HG02852 (cell line): ENCODE measurements at regions not wholly inside any gene's neighbourhood (a gene's known extent, or its start where the extent isn't known, plus 50 kb on each side); places are given as distances from the start of the nearest gene placed in this dataset.

Source experiments
- ATAC-seq: cut with Tn5 transposase; IDR thresholded peaks from one replicate; pipeline ENCODE4 v1.9.1; 2021; ENCODE audit warnings: mild to moderate bottlenecking, moderate library complexity; ENCODE audit not compliant: unreplicated experiment

GRCh38 chr5:165134155-165134554 lies 1628.7 kb downstream of the MAT2B start:
- ATAC-seq: no peak

- ATAC-seq: no peak
These were observed 1630.1 kb downstream of the MAT2B start for GRCh38 chr5:165135565-165135964.

- no peak for ATAC-seq
These were observed 1632.3 kb downstream of the MAT2B start for GRCh38 chr5:165137701-165138100.

DNA sequence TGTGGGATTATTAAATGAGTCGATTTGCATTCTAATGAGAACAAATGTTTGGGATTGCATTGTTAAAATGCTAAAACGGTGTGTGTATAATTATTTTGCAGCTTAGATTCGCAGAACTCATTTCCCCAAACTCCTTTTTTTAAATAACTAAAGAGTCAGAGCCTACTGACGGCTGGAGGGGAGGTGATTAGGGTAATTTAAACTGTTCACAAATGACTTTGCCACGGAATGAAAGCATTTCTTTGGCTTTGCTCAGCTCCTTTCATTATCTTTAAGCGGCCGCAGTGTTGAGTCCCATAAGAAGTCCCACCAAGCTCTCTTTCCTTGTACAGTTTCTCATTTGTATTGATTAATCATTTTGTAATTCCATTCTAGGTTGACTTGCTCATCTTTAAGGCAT lies 1632.8 kb downstream of the MAT2B start:
- no peak for ATAC-seq

GRCh38 chr5:165139262-165139661 lies 1633.8 kb downstream of the MAT2B start:
- ATAC-seq: no peak

- no peak for ATAC-seq
These were observed 1634.3 kb downstream of the MAT2B start for GRCh38 chr5:165139721-165140120.

DNA sequence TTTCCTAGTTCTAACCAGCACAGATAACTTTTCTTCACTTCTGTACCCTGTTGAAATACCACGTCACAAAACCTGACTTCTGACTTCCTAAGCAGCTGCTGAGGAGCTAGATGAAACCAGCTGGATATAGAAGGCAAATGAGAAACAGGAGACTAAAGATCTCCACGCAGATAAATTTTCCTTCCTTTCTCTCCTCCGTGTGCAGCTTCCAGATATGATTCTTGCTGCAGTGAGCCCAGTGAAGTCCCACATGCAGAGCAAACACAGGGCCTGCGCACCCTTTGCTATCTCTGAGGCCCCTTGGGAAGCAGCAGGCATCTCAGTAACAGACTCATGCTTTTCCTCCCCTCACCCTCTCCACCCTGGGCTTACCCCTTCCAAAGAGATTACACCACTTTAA lies 1638.3 kb downstream of the MAT2B start:
- no peak for ATAC-seq

- no peak for ATAC-seq
These were observed 1644.0 kb downstream of the MAT2B start for GRCh38 chr5:165149431-165149830.

- no peak for ATAC-seq
These were observed 1646.6 kb downstream of the MAT2B start for GRCh38 chr5:165152058-165152457.

DNA sequence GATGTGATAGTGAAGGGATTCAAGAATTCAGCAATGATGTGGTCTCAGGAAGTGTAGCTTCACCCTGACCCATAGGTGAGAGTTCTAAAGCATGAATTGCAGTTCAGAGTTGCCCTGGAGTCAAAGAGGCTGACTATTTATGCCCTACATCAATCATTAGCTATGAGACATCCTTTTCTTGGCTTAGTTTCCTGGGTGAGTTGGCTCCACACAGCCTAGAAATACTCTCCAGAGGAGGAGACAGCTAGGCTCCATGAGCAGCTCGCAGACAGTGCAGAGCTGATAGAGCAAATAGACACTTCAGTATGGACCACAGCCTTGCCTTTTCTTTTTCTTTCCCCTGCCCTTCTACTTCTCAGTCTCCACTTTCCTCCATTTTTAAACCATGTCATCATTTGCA lies 1651.8 kb downstream of the MAT2B start:
- no peak for ATAC-seq

GRCh38 chr5:165161204-165161603 lies 1655.8 kb downstream of the MAT2B start:
- no peak for ATAC-seq

DNA sequence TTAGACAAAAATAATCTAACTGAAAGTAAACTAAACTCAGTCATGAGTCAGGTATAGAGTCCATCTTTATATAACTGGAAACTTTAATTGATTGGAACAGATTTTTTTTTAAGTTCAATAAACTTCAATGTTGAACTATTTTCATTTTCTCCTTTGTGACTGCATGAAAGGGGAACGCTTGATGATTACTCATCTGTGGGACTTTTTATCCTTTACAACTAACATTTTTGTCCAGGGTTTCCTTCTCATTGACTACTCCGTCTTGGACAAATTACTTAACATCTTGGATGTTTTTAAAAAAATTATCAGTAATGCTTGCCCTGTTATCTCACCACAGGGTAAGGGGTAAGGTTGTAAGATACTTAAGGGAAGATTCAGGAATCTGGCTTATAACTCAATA lies 1658.4 kb downstream of the MAT2B start:
- ATAC-seq: no peak

GRCh38 chr5:165173651-165174050 lies 1668.2 kb downstream of the MAT2B start:
- no peak for ATAC-seq

DNA sequence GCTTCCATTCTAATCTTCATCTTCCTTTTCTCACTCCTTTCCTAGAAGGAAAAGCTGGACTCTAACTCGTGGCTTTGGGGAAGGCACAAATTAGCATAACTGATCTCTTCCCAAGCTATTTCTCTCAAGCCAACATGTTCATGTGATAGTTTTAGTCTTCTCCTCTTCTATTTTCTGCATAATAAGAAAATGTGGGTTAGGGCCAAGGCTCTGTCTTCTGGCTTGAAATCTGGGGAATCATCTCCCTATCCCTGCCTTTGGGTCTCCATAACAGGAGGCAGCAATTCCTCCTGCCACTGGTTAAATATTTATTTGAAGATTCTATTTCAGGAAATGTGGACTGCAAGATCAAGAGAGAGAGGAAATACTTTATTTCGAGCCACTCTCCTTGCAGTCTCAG lies 1669.6 kb downstream of the MAT2B start:
- no peak for ATAC-seq

DNA sequence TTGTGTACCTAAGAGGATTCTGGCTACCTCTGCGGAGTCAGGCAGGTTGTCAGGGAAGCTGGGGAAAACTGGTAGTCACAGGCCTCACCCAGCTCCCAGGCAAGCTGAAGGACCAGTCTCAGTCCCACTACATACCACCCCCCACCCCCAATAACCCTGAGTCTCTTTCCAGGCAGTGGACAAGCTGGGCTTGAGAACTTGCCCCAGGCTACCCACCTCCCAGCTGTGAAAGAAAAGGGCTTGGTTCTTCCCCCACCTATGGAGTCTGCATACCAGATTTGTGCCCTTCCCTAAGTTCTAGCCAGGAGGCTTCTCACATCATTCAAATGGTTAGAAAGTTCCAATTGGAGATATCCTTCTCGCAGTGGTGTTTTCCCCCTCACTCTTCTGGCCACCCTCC lies 1678.8 kb downstream of the MAT2B start:
- no peak for ATAC-seq

DNA sequence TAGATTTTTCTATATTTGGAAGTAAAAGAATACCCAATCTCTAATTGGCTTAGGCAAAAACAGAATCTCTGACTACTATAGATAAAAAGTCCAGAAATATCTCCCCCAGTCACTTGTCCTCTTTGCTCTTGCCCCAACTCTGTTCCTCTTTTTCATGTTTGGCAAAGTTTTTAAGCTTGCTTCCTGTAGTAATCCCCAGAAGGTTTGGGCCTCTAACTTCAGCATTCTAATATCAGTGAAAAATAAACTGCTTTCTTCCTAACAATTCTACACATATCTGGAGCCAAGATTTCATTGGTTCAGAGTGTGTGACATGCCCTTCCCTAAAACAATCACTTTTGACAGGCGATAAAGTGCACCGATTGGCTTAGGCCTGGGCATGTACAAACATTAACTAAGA lies 1680.3 kb downstream of the MAT2B start:
- no peak for ATAC-seq

GRCh38 chr5:165187815-165188214 lies 1682.4 kb downstream of the MAT2B start:
- ATAC-seq: no peak

DNA sequence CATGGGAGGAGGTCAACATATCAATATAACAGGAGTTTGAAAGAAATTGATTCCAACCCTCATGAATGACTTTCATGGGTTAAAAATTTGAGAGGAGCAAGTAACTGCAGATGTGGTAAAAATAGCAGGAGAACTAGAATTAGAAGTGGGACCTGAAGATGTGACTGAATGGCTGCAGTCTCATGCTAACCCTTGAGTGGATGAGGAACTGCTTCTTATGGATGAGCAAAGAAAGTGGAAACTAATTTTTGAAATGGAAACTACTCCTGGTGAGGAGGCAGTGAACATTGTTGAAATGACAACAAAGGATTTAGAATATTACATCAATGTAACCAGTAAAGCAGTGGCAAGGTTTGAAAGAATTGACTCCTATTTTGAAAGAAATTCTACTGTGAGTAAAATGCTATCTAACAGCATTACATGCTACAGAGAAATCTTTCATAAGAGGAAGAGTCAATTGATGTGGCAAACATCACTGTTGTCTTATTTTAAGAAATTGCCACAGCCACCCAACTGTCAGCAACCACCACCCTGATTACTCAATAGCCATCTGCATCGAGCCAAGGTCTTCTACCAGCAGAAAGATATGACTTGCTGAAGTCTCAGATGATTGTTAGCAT lies 1683.2 kb downstream of the MAT2B start:
- no peak for ATAC-seq

- no peak for ATAC-seq
These were observed 1691.5 kb downstream of the MAT2B start for GRCh38 chr5:165196961-165197360.

DNA sequence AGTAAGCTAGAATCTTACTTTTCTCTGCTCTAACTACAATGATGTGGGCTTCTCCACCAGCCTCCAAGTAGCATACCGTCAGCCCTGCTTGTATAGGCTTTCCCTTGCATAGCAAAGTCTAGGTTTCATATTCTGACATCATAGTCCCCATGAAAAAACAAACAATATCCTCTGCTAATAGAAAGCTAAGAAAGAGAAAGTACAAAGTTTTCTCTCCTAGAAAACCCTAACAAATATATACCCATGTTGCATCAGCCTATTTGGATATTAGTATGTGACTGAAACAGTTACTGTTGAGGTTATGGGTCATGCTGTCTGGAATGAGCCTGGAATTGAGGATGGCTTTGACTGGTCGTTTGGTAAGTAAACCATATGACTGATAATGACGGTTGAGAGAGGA lies 1696.0 kb downstream of the MAT2B start:
- no peak for ATAC-seq

GRCh38 chr5:165201771-165202518 lies 1696.5 kb downstream of the MAT2B start:
- no peak for ATAC-seq

DNA sequence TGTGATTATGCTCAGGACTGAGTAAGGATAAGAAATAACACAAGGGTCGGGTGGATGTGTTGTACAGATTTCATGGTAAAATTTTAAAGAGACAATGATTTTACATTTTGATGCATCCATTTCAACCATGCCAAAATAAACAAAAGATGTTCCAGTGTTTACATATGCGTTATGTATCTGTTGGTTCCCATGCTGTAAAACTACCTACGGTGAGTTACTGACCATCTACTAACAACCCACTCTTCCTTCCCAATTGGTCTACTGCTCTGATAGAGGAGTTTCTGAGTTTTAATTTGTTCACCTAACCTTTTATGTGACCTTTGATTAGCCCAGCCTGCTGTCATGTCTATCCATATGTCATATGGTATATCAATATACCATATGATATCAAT lies 1697.1 kb downstream of the MAT2B start:
- ATAC-seq: no peak
